SK-N-SH (cell line): ENCODE measurements at regions not wholly inside any gene's neighbourhood (a gene's known extent, or its start where the extent isn't known, plus 50 kb on each side); places are given as distances from the start of the nearest gene placed in this dataset.
A peak's percentile ranks its signal among the peaks of the same experiment; 100 is the strongest.

Source experiments
- CTCF ChIA-PET: fragments of 300-600, 350-600 bp; formaldehyde crosslinking; extraction: SDS; loops from one replicate; lab custom pipeline; 2021; lab: Yijun Ruan, JAX
- POLR2A ChIA-PET: fragments of 350-600 bp; sonication (Branson Sonifier 250); formaldehyde crosslinking; extraction: SDS; loops from one replicate; lab custom pipeline; 2020; ENCODE audit warnings: antibody characterized with exemption, inconsistent platforms; lab: Yijun Ruan, JAX
- DNase-seq: peaks from one replicate; pipeline ENCODE4 v3.0.0; 2012
- H2AFZ ChIP-seq: fragments of 200-600 bp; sonication (generic); 2 replicates; pipeline ENCODE4 v1.8.1; 2016; ENCODE audit warnings: antibody characterized with exemption, mild to moderate bottlenecking, low read depth
- H3F3A ChIP-seq: fragments of 200-600 bp; sonication (generic); replicated peaks from 2 replicates; pipeline ENCODE3; 2016; ENCODE audit warnings: antibody characterized with exemption, mild to moderate bottlenecking; ENCODE audit not compliant: insufficient read depth
- H3K27ac ChIP-seq, 2 experiments: fragments of 200-500 bp in 1 of 2; fragments of 200-600 bp in 1 of 2; sonication (Bioruptor generic) in 1 of 2; sonication (generic), shearing (Covaris generic) in 1 of 2; 2 replicates each; pipeline versions ENCODE4 v1.5.1 to v1.6.1; 2014 to 2016; ENCODE audit warnings: low read depth in 2 of 2, inconsistent platforms in 1 of 2, low read length in 1 of 2, mild to moderate bottlenecking in 1 of 2, mixed read lengths in 1 of 2
- H3K27me3 ChIP-seq: fragments of 200-600 bp; sonication (generic), shearing (Covaris generic); 2 replicates; pipeline ENCODE4 v1.6.1; 2016; ENCODE audit warnings: mixed run types; ENCODE audit not compliant: insufficient read depth
- H3K36me3 ChIP-seq, 2 experiments: fragments of 200-500 bp in 1 of 2; fragments of 200-600 bp in 1 of 2; sonication (Bioruptor generic) in 1 of 2; sonication (generic) in 1 of 2; replicated peaks in 1 of 2; 2 replicates each; pipeline versions ENCODE3 to v1.5.1; 2014 to 2016; ENCODE audit warnings: low read length in 1 of 2, mild to moderate bottlenecking in 1 of 2; ENCODE audit not compliant: insufficient read depth in 2 of 2, control insufficient read depth in 1 of 2
- H3K4me1 ChIP-seq, 2 experiments: fragments of 200-500 bp in 1 of 2; fragments of 200-600 bp in 1 of 2; sonication (Bioruptor generic) in 1 of 2; sonication (generic), shearing (Covaris generic) in 1 of 2; 2 replicates each; pipeline versions ENCODE4 v1.5.1 to v1.6.1; 2014 to 2016; ENCODE audit warnings: low read depth in 1 of 2, low read length in 1 of 2, mixed run types in 1 of 2; ENCODE audit not compliant: insufficient read depth in 2 of 2, control insufficient read depth in 1 of 2
- H3K4me2 ChIP-seq: fragments of 200-600 bp; sonication (generic), shearing (Covaris generic); 2 replicates; pipeline ENCODE4 v1.6.1; 2017; ENCODE audit warnings: mixed run types
- H3K4me3 ChIP-seq, 2 experiments: fragments of 200-500 bp in 1 of 2; fragments of 200-600 bp in 1 of 2; sonication (Bioruptor generic) in 1 of 2; sonication (generic), shearing (Covaris generic) in 1 of 2; 2 replicates each; pipeline versions ENCODE4 v1.5.1 to v1.8.1; 2014 to 2016; ENCODE audit warnings: low read depth in 2 of 2, inconsistent platforms in 1 of 2, low read length in 1 of 2, mild to moderate bottlenecking in 1 of 2, mixed read lengths in 1 of 2, moderate library complexity in 1 of 2
- H3K79me2 ChIP-seq: fragments of 200-600 bp; sonication (generic); 2 replicates; pipeline ENCODE4 v1.8.1; 2017; ENCODE audit warnings: mild to moderate bottlenecking; ENCODE audit not compliant: insufficient read depth
- H3K9ac ChIP-seq: fragments of 200-600 bp; sonication (generic); 2 replicates; pipeline ENCODE4 v1.6.1; 2017; ENCODE audit warnings: mixed run types
- H3K9me2 ChIP-seq: fragments of 200-600 bp; sonication (generic); 2 replicates; pipeline ENCODE4 v1.6.1; 2017; ENCODE audit warnings: mixed run types
- H3K9me3 ChIP-seq: fragments of 200-600 bp; sonication (generic); 2 replicates; pipeline ENCODE4 v1.6.1; 2017; ENCODE audit warnings: mixed run types, mild to moderate bottlenecking, moderate library complexity
- H4K20me1 ChIP-seq: fragments of 200-600 bp; sonication (generic); 2 replicates; pipeline ENCODE4 v1.6.1; 2017; ENCODE audit warnings: mild to moderate bottlenecking, mixed run types; ENCODE audit not compliant: insufficient read depth
- FOXM1 ChIP-seq: IDR thresholded peaks from 2 replicates; pipeline ENCODE4 v1.4.0; 2012; ENCODE audit warnings: low read depth, mild to moderate bottlenecking
- GATA2 ChIP-seq: sonication (generic); formaldehyde crosslinking; IDR thresholded peaks from 2 replicates; pipeline ENCODE4 v1.5.0; 2020; ENCODE audit warnings: mild to moderate bottlenecking, missing genetic modification reagents
- JUND ChIP-seq: IDR thresholded peaks from 2 replicates; pipeline ENCODE4 v1.4.0; 2012
- PBX3 ChIP-seq: IDR thresholded peaks from 2 replicates; pipeline ENCODE4; 2012
- POLR2AphosphoS5 ChIP-seq: IDR thresholded peaks from 2 replicates; pipeline ENCODE4 v1.6.1; 2012; ENCODE audit warnings: low read depth, low read length
- REST ChIP-seq: IDR thresholded peaks from 2 replicates; pipeline ENCODE4 v1.6.1; 2012; ENCODE audit warnings: mild to moderate bottlenecking, low read depth, low read length, moderate library complexity
- TCF12 ChIP-seq: IDR thresholded peaks from 2 replicates; pipeline ENCODE4 v1.4.0; 2012
- WGBS: methylation state at CpG from one replicate; pipeline ENCODE4 v1.1.6; 2017; ENCODE audit warnings: low lambda C conversion rate; 5-methylcytosine and 5-hydroxymethylcytosine counted together

- no peak for TF ChIP-seq FOXM1
Measured at GRCh38 chr5:174503086-174503460, 221.3 kb upstream of the MSX2 start (continued).

GRCh38 chr5:174503461-174504265, 220.7 kb upstream of the MSX2 start:
- no peaks in the 10 kb centered on the region for H3K27me3 ChIP-seq
- TF ChIP-seq PBX3, result 0 out of 2 replicates have a peak, but pooled peaks have one; percentile 13
- no peak for TF ChIP-seq JUND
- H3K79me2 ChIP-seq, result no peaks in the 10 kb centered on the region
- no peak for DNase-seq
- no peak overlapping the region for H3K27ac ChIP-seq
- peaks cover 0 to 9% of the 10 kb centered on the region in 2 experiments; a peak in 2 of 4 replicates for H3K4me1 ChIP-seq
- H3K9me2 ChIP-seq, result no peaks in the 10 kb centered on the region
- H2AFZ ChIP-seq, result no peak overlapping the region
- H3K4me2 ChIP-seq, result no peak overlapping the region
- H3K9ac ChIP-seq, result no peak overlapping the region
- ChIA-PET POLR2A (no interaction called here), CTCF (interaction anchor here (0.5 to 1.5 kb wide), 2 partner anchors 11 to 84 kb away, joined by 4 to 5 read pairs; no protein-coding TSS in a partner anchor)
- H3F3A ChIP-seq, result no peaks in the 10 kb centered on the region
- H3K9me3 ChIP-seq, result no peaks in the 10 kb centered on the region
- no peak overlapping the region for H3K4me3 ChIP-seq
- H3K36me3 ChIP-seq, result no peaks in the 10 kb centered on the region
- H4K20me1 ChIP-seq, result no peaks in the 10 kb centered on the region
- WGBS, result 53% methylated on average over 17 of the region's 17 CpGs

- Histone ChIP-seq H3K27ac (no peak overlapping the region), H3K79me2 (no peaks in the 10 kb centered on the region), H3K9ac (no peak overlapping the region), H3K4me1 (peaks cover 0 to 9% of the 10 kb centered on the region in 2 experiments; a peak in 2 of 4 replicates), H4K20me1 (no peaks in the 10 kb centered on the region), H2AFZ (no peak overlapping the region), H3K9me2 (no peaks in the 10 kb centered on the region), H3K4me3 (no peak overlapping the region), H3K27me3 (no peaks in the 10 kb centered on the region), H3K36me3 (no peaks in the 10 kb centered on the region), H3K9me3 (no peaks in the 10 kb centered on the region), H3K4me2 (no peak overlapping the region), H3F3A (no peaks in the 10 kb centered on the region)
- TF ChIP-seq REST (no peak), GATA2 (CRISPR knock-in tag) (no peak), TCF12 (no peak), POLR2AphosphoS5 (no peak)
- ChIA-PET POLR2A (no interaction called here), CTCF (interaction anchor here (1.5 kb wide), 1 partner anchor 84 kb away, joined by 5 read pairs; no protein-coding TSS in a partner anchor)
- WGBS, result 73% methylated on average over 9 of the region's 9 CpGs
- no peak for DNase-seq
Measured at GRCh38 chr5:174504266-174504726, 220.1 kb upstream of the MSX2 start.
